ENCODE measurements at regions not wholly inside any gene's neighbourhood (a gene's known extent, or its start where the extent isn't known, plus 50 kb on each side); places are given as distances from the start of the nearest gene placed in this dataset.

GRCh38 chrY:7455626-7456025 is 544.1 kb upstream of the AMELY start:
- TF ChIP-seq POLR2A (IDR thresholded peaks at IDR 0.05): no peak
- no peak for TF ChIP-seq CTCF (IDR thresholded peaks at IDR 0.05)

Data from breast epithelium (tissue), 3 donors.